B cell (primary cell): ENCODE measurements at regions not wholly inside any gene's neighbourhood (a gene's known extent, or its start where the extent isn't known, plus 50 kb on each side); places are given as distances from the start of the nearest gene placed in this dataset.

Experiments
- ATAC-seq: fragments of 200-7000 bp; cut with Tn5 transposase; one replicate; pipeline ENCODE4 v1.10.0; 2021; ENCODE audit warnings: low read depth, mild to moderate bottlenecking, moderate number of reproducible peaks, moderate library complexity
- CTCF ChIA-PET: fragments of 350-600 bp; sonication (Branson Sonifier 250); formaldehyde crosslinking; loops from one replicate; lab custom pipeline; 2021; ENCODE audit warnings: antibody characterized with exemption, inconsistent platforms; lab: Charles Lee
- POLR2A ChIA-PET: fragments of 350-600 bp; sonication (Branson Sonifier 250); formaldehyde crosslinking; loops from one replicate; lab custom pipeline; 2021; ENCODE audit warnings: antibody characterized with exemption; lab: Charles Lee
- DNase-seq: peaks from one replicate; pipeline ENCODE4 v3.0.0; 2013
- H2AFZ ChIP-seq: 2 replicates; pipeline ENCODE4 v1.6.1; 2012; ENCODE audit warnings: mild to moderate bottlenecking, low read depth, low read length; ENCODE audit not compliant: insufficient read depth, poor library complexity, severe bottlenecking
- H3K27ac ChIP-seq, 2 donors: 1 replicate in 1 of 2; 2 replicates in 1 of 2; pipeline ENCODE4 v1.5.1; 2012 to 2013; ENCODE audit warnings: low read length in 2 of 2, mild to moderate bottlenecking in 2 of 2, moderate library complexity in 1 of 2
- H3K27me3 ChIP-seq, 4 experiments: fragments of 200-600 bp in 1 of 4; sonication (generic) in 1 of 4; replicated peaks in 1 of 4; 1 replicate in 2 of 4; 2 replicates in 2 of 4; pipeline versions ENCODE4 v1.6.1 to v1.7.0; 2013 to 2016; ENCODE audit warnings: low read length in 3 of 4, mild to moderate bottlenecking in 2 of 4, mixed read lengths in 1 of 4, moderate library complexity in 1 of 4; ENCODE audit not compliant: insufficient read depth in 4 of 4, control insufficient read depth in 3 of 4; ENCODE audit errors: control extremely low read depth in 1 of 4
- H3K36me3 ChIP-seq, 2 experiments: replicated peaks in 1 of 2; 1 replicate in 1 of 2; 2 replicates in 1 of 2; pipeline versions ENCODE4 v1.6.1 to v1.7.1; 2013; ENCODE audit warnings: low read length in 1 of 2; ENCODE audit not compliant: insufficient read depth in 2 of 2, control insufficient read depth in 1 of 2; ENCODE audit errors: control extremely low read depth in 1 of 2, extremely low read depth in 1 of 2
- H3K4me1 ChIP-seq, 2 donors: fragments of 200-600 bp in 1 of 2; sonication (generic) in 1 of 2; 1 replicate in 1 of 2; 2 replicates in 1 of 2; pipeline versions ENCODE4 v1.5.1 to v1.6.1; 2013 to 2017; ENCODE audit warnings: low read length in 2 of 2; ENCODE audit not compliant: control insufficient read depth in 2 of 2, insufficient read depth in 2 of 2
- H3K4me2 ChIP-seq: replicated peaks from 2 replicates; pipeline ENCODE3; 2012; ENCODE audit warnings: mild to moderate bottlenecking, low read depth, low read length; ENCODE audit not compliant: poor library complexity, severe bottlenecking
- H3K4me3 ChIP-seq, 5 experiments: fragments of 200-600 bp in 1 of 5; sonication (generic) in 1 of 5; 1 replicate in 3 of 5; 2 replicates in 2 of 5; pipeline versions ENCODE4 v1.5.1 to v1.7.0; 2011 to 2016; ENCODE audit warnings: low read length in 4 of 5, mild to moderate bottlenecking in 4 of 5, low read depth in 2 of 5, control low read depth in 1 of 5, moderate library complexity in 1 of 5; ENCODE audit not compliant: insufficient read depth in 1 of 5; ENCODE audit errors: control extremely low read depth in 1 of 5, extremely low read depth in 1 of 5
- H3K79me2 ChIP-seq: fragments of 200-600 bp; sonication (generic); one replicate; pipeline ENCODE4 v1.6.0; 2016; ENCODE audit warnings: low read length; ENCODE audit not compliant: control insufficient read depth, insufficient read depth
- H3K9ac ChIP-seq: fragments of 200-600 bp; sonication (generic); 2 replicates; pipeline ENCODE4 v1.6.1; 2017; ENCODE audit warnings: mild to moderate bottlenecking, low read length, moderate library complexity
- H3K9me3 ChIP-seq, 3 donors: one replicate each; pipeline versions ENCODE4 v1.6.1 to v1.7.1; 2013; ENCODE audit warnings: low read length in 2 of 3; ENCODE audit not compliant: control insufficient read depth in 2 of 3, insufficient read depth in 1 of 3; ENCODE audit errors: control extremely low read depth in 1 of 3
- H4K20me1 ChIP-seq: 2 replicates; pipeline ENCODE4 v1.6.0; 2012; ENCODE audit warnings: mild to moderate bottlenecking, low read length; ENCODE audit not compliant: insufficient read depth, control insufficient read depth, poor library complexity, severe bottlenecking
- H3K27ac Mint-ChIP-seq: one replicate; pipeline ENCODE4 v1.8.0; 2021; ENCODE audit warnings: mixed read lengths
- H3K27me3 Mint-ChIP-seq: one replicate; pipeline ENCODE4 v1.8.0; 2021; ENCODE audit warnings: mixed read lengths
- H3K4me1 Mint-ChIP-seq: one replicate; pipeline ENCODE4 v1.8.0; 2021; ENCODE audit warnings: mixed read lengths
- H3K4me3 Mint-ChIP-seq: one replicate; pipeline ENCODE4 v1.8.0; 2021; ENCODE audit warnings: mixed read lengths
- H3K9me3 Mint-ChIP-seq: one replicate; pipeline ENCODE4 v1.8.0; 2022; ENCODE audit warnings: mixed read lengths; ENCODE audit not compliant: insufficient read depth
- EZH2 ChIP-seq: IDR thresholded peaks from 2 replicates; pipeline ENCODE4 v1.6.1; 2012; ENCODE audit warnings: borderline replicate concordance, low read depth, mild to moderate bottlenecking, moderate library complexity, low read length; ENCODE audit not compliant: insufficient read depth, poor library complexity, severe bottlenecking
- WGBS: methylation state at CpG from one replicate; pipeline ENCODE4 v1.1.5; 2013; ENCODE audit warnings: missing lambda C conversion rate; ENCODE audit not compliant: insufficient coverage; 5-methylcytosine and 5-hydroxymethylcytosine counted together
- intact Hi-C: fragments of 100-400 bp; cut with micrococcal nuclease; formaldehyde crosslinking; loops from one replicate; pipeline ENCODE4 v1.10.0; 2022
- TF ChIP-seq, protein P1 (sequence below): fragments of 200-600 bp; IDR thresholded peaks from one replicate; pipeline ENCODE4 v1.8.0; 2022; ENCODE audit warnings: antibody characterized with exemption, mild to moderate bottlenecking

DNA sequence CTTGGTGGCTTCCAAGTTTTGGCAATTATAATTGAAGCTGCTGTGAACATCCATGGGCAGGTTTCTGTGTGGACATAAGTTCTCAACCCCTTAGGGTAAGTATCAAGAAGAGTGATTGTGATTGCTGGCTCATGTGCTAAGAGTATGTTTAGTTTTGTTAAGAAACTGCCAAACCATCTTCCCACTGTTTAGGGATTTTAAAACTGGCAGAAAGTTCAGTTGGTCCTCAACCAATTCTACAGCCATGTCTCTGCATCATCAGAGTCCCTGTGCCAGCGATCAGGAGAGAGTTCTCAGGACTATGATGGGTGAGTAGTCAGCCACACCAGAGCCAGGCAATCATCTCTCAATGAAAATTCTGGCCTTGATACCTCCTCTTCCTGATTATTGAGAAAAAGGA lies 193.8 kb downstream of the ZC3H11B start:
- no peaks in the 10 kb centered on the region for H3K9me3 ChIP-seq
- H3K4me3 ChIP-seq = no peak overlapping the region
- intact Hi-C loops = no loop called here
- no peaks in the 10 kb centered on the region for H3K27me3 ChIP-seq
- H3K4me1 ChIP-seq = no peaks in the 10 kb centered on the region
- Mint-ChIP-seq H3K27me3 (no peaks in the 10 kb centered on the region), H3K4me1 (no peaks in the 10 kb centered on the region), H3K4me3 (no peak overlapping the region), H3K27ac (no peak overlapping the region), H3K9me3 (no peaks in the 10 kb centered on the region)
- H3K27ac ChIP-seq = no peak overlapping the region
- H3K79me2 ChIP-seq = no peaks in the 10 kb centered on the region
- no peak for TF ChIP-seq EZH2
- TF ChIP-seq, protein P1, sequence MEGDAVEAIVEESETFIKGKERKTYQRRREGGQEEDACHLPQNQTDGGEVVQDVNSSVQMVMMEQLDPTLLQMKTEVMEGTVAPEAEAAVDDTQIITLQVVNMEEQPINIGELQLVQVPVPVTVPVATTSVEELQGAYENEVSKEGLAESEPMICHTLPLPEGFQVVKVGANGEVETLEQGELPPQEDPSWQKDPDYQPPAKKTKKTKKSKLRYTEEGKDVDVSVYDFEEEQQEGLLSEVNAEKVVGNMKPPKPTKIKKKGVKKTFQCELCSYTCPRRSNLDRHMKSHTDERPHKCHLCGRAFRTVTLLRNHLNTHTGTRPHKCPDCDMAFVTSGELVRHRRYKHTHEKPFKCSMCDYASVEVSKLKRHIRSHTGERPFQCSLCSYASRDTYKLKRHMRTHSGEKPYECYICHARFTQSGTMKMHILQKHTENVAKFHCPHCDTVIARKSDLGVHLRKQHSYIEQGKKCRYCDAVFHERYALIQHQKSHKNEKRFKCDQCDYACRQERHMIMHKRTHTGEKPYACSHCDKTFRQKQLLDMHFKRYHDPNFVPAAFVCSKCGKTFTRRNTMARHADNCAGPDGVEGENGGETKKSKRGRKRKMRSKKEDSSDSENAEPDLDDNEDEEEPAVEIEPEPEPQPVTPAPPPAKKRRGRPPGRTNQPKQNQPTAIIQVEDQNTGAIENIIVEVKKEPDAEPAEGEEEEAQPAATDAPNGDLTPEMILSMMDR = no peak
- CTCF ChIA-PET = interaction anchor here (1.3 to 5.2 kb wide), 2 partner anchors 1080 to 1090 kb away, joined by 3 to 28 read pairs; no protein-coding TSS in a partner anchor
- DNase-seq (no peak), ATAC-seq (no peak)
- no peak overlapping the region for H3K4me2 ChIP-seq
- H3K9ac ChIP-seq = no peak overlapping the region
- H4K20me1 ChIP-seq = no peaks in the 10 kb centered on the region
- no peak overlapping the region for H2AFZ ChIP-seq
- no peaks in the 10 kb centered on the region for H3K36me3 ChIP-seq
- POLR2A ChIA-PET = no interaction called here
- WGBS = no CpG with 5 or more reads among the region's 1 CpG

DNA sequence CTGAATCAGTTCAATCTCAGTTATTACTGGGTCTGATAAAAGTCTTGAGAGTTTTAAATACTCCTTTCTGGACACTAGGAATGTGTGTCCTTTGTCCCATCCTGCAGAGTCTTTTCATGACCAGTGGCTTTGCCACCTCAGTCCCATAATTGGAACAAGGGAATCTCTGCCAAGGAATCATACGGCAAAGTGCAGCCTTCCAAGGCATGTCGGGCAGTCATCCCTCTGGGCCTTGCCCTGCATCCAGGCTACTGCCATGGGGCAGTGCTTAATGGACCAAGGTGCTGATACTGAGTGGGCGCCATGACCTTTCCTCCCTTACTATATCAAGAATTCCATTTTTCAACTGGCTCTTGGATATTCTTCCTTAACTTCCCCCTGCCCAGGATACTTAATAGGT lies 195.3 kb downstream of the ZC3H11B start:
- CTCF ChIA-PET = interaction anchor here (1.7 to 5.2 kb wide), 2 partner anchors 1085 to 1088 kb away, joined by 6 to 28 read pairs; no protein-coding TSS in a partner anchor
- H3K4me2 ChIP-seq = no peak overlapping the region
- DNase-seq (no peak), ATAC-seq (no peak)
- no peaks in the 10 kb centered on the region for H4K20me1 ChIP-seq
- no peaks in the 10 kb centered on the region for H3K4me1 ChIP-seq
- Mint-ChIP-seq H3K27me3 (no peaks in the 10 kb centered on the region), H3K4me1 (no peaks in the 10 kb centered on the region), H3K4me3 (no peak overlapping the region), H3K9me3 (no peaks in the 10 kb centered on the region), H3K27ac (no peak overlapping the region)
- no peaks in the 10 kb centered on the region for H3K79me2 ChIP-seq
- no peak overlapping the region for H2AFZ ChIP-seq
- no peaks in the 10 kb centered on the region for H3K27me3 ChIP-seq
- intact Hi-C loops = no loop called here
- WGBS = 94% methylated on average over 2 of the region's 3 CpGs
- H3K9me3 ChIP-seq = no peaks in the 10 kb centered on the region
- POLR2A ChIA-PET = no interaction called here
- no peaks in the 10 kb centered on the region for H3K36me3 ChIP-seq
- no peak overlapping the region for H3K9ac ChIP-seq
- H3K27ac ChIP-seq = no peak overlapping the region
- H3K4me3 ChIP-seq = no peak overlapping the region
- no peak for TF ChIP-seq EZH2
- TF ChIP-seq, protein P1 = no peak
